HG02943 (cell line): ENCODE measurements at regions not wholly inside any gene's neighbourhood (a gene's known extent, or its start where the extent isn't known, plus 50 kb on each side); places are given as distances from the start of the nearest gene placed in this dataset.

ENCODE experiments used
- ATAC-seq: cut with Tn5 transposase; IDR thresholded peaks from one replicate; pipeline ENCODE4 v1.9.1; 2021; ENCODE audit warnings: mild to moderate bottlenecking, low read depth, moderate library complexity; ENCODE audit not compliant: unreplicated experiment

DNA sequence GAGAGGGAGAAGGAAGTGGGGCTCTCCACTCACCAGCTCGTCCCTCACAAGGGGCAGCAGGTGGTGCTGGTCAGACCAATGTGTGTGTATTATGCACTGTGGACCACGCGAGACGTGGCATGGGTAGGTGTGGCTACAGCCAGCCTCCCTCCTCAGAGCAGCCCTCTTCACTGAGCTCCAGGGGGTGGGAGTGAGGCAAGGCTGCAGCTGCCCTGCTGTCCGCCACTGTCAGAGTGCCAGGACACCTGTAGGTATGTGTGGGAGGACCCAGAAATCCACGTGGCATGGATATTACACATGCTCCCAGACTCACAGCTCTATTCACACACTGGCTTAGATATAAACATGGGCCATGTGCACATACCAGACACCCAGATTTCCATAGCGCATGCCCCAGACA, 90.3 kb downstream of the VEGFA start:
- no peak for ATAC-seq

DNA sequence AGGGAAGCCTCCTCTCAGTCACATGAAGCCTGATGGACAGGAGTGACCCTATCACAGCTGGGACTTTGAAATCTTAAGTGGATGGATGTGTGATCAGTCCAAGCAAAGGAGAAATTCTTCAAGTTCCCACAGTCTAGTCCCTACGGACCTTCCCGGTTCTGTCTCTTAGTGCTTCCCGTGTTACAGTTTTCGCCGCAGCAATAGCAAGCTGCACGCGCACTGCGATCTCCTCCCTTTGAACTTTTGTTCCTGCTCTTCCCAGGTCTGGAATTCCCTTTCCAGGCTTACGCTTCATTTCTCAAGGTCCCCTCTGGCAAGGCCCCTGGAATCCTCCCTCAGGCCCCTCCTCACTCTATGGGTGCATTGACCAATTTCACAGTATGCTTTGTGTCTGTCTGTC, 89.2 kb downstream of the VEGFA start:
- ATAC-seq = no peak

DNA sequence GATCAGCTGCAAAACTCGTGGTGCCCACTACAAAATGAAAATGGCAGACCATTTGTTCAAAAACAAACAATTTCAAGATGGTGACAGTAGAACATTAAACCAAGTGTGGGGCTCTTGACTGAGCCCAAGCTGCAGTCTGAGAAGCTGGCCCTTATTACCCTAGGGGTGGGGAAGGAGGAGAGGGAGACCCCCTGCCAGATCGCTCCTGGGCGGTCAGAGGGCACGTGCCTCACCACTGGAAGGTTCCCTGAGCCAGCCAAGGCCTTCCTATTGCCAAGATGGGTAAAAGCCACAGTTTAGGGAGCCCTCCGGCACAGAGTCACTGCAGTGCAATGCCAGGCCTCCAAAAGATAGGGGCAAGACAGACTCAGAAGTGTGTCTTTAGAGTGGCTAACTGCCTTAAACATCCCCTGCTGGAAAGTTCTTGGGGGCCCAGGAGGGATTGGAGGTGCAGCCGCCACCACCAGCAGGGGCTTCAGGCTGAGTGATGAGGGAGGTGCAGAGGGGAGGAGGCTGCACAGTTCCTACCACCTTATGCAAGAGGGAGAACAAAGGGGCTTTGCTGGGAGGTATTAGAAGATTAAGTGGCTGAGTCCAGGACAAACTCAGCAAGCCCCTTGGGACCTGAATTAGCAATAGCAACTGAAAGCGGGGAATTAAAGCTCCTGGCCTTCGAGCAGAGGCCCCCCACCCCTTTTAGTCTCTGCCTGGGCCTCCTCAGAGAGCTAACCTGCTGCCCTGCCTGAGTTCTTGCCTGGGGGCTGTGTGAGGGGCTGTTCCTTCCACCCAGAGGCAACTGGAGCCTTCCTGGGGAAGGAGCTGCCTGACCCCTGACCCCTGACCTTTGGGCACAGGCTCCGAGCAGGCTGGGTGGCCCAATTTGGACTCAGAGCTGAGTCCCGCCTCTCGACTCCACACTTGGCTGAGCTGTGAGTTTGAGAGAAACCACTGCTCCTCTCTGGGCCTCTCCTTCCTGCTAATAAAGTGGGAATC, 88.4 kb downstream of the VEGFA start:
- ATAC-seq = no peak

DNA sequence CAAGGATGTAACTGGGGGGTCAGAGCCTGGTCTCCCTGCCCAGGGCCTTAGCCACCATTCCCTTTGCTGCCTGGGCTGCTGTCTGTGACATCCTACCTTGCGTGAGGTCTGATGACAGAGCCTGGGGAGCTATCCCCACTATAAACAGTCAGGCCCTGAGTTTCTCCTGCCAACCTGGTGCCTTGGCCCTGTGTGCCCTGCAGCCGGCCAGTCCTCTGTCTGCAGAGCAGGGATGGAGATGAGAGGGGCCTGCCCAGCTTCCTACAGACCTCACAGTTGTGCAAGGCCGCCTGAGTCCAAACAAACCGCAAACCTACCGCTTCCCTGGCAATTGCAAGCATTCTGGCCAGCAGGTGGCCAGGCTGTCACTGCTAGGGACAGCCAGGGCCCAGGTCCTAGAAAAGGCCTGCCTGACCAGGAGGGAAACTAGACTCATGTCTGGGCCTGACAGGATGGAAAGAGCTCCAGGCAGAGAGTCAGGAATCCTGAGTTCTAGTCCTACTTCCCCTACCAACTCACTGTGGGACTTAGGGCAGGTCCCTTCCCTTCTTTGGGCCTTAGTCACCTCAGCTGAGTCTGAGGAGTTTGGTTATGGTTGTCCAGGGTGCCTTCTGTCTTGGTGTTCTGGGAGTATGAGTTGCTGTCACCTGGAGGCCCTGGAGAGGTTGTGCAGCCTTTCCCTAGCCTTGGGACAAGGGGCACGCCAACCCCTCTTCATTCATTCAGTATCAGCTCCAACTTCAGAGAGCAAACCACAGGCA, 86.2 kb downstream of the VEGFA start:
- no peak for ATAC-seq

DNA sequence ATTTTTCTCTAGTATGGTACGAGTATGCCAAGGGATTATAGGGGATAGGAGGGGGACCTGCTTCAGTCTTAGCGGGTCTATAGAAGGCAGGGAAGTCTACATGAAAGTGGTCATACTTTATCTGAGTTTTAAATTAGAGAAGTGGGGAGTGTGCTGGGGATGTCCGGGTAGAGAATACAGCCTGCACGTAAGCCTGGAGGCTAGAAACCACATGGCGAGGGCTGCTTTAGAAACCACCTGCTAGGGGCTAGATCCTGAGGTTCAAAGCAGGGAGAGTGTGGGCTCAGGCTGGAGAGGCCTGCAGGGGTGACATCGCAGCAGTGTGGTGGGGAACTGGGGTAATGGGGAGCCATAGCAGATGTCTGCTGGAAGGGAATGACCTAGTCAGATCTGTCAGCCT, 85.2 kb downstream of the VEGFA start:
- ATAC-seq = no peak

DNA sequence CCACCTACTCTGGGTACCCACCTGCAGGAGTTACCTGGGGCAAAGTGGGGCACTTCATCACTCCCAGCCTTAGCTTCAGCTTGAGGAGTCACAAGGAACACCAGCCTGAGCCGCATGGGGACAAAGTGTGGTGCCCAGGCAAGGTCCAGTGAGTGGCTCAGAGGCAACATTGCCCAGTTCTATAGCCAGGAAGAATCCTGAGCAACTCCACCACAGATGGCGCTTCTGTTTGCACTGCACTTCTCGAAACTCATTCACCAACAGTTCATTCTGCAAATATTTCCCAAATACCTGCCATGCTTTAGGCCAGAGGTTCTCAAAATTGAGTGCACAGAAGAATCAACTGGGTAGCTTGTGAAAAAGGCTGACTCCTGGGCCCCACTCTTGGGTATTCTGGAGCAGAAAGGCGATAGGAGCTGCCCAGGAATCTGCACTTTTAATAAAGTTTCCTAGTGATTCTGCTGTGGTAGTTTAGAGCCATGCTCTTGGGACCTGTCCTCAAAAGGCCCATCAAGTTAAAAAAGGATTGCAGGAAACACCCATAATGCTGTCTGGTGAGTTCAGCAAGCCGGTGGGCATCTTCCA, 83.1 kb downstream of the VEGFA start:
- no peak for ATAC-seq

DNA sequence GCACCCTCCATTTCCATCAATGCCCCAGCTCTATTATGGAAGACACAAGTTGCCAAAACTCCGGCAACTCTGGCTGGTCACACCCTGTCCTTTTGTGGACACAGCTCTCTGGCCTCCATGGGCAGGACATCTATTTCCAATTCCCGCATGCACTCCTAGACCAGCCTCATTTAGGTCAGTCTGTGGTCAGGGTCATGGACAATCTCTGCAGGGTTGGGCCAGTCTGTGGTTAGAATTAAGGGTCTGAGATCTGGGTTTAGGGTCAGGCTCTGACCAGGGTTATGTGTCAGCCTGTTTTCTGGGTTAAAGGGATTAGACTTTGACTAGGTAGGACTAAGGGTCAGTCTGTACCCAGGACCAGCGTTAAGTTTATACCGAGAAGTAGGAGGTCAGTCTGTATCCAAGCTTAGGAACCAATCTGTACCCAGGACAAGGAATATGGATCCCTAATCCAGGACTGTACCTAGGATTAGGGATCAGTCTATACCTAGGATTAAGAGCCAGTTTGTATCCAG, 82.4 kb downstream of the VEGFA start:
- no peak for ATAC-seq

DNA sequence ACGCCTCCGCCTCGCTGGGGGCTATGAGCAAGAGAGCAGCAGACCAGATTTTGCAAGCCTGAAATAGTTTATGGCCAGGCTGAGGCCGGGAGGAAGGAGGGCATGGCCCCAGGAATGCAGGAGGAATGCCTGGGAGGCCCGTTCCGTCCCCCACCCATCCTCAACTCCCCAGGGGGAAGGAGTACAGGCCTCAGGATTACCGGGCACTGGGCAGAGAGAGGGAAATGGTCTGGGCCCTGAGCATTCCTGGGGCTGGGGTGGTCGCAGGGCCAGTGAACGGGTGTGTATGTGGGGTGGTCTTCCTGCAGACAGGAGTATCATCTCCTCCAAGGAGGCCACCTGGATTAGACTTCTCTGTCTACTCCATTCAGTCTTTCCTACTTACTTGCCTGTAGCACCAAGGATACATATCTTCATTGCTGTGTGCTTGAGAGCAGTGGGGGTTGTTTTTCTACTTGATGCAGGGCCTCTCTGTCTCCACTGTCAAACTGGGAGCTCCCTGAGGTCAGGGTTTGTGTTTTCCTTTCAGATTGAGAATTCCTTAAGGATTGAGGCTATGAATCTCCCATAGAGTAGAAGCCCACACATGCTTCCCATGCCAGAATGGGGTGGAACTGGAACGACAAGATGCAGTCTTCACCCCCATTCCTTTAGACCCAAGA, 81.3 kb downstream of the VEGFA start:
- ATAC-seq = no peak

DNA sequence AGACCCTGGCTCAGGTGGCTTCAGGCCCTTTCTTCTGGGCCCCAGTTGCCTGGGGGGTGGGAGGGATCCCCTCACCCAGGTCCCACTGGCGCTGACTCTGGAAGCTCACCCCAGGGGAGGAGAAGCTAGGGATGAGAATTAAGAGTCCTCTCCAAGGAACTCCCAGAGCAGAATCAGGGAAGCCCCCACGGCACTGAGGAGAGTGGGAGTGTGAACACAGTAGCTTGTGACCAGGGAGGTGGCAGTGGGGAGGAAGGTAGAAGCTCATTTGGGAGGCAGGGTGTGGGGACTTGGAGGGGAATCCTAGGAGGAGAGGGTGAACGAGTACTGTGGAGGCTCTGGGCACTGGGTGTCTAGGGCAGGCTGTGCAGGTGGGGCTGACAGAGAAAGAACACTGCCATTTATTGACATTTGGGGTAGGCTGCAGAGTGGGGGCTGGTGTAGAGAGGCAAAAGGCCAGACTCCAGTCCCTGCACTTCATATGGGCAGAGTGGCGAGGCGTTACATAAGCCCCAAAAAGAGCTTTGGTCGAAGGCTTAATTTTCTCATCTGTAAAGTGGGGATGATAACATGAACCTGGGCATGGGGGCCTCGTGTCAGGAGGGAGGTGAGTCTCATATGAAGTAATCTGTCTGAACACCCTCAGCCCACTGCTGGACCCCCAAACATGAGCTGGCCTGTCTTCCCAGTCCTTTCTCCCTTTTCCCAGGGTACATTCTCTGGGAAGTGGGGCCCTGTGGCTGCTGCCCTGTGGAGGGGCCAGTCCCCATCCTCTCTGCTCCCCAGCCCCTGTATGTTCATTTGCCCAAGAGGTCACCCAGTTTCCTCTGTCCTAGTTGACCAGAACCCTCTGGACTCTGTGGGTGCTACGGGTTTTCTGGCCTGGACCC, 80.5 kb downstream of the VEGFA start:
- no peak for ATAC-seq

DNA sequence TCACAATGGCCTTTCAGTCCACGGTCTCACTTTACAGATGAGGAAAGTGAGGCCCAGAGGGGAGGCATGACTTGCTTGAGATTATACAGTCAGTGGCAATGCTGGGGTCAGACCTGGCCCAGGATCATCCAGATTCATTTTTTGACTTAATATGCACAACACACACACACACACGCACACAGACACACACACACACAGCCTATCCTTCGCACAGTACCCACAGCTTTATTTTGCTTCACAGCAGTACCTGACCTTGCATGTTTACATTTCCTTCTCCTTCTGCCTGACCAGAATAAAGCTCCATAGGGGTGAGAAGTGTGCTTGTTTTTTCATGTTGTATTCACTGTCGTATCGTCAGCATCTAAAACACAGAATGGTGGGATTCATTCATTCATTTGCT, 79.8 kb downstream of the VEGFA start:
- ATAC-seq = no peak

DNA sequence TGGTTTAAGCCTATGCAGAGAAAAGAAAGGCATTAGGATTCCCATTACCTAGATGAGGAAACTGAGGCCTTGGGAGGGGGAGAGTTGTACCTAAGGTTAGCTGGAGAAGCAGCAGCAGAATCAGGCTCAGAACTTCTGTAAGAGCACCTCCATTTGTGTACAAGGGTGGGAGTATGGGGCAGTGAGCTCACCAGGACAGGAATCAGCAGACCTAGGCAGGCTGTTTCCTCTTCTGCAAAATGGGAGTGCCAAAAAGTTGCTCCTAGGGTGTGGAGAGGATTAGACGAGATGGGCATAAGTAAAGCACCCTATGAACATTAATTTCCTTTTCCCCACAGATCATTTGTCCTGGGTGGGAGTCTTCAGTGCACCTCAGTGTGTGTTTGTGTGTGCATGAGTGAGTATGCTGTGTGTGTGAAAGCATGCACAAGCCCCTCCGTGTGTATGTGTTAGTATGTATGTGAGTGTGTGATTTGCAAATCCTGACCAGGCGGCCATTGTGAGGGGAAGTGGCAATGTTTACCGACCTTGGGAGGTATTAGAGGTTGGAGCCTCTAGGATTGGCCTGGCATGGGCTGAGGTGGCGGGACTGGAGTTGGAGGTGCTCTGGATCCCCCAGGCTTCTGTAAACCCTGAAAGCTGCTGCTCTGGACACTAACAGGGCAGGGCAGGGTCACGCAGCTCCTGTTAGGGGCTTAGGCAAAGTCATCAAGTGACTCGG, 78.8 kb downstream of the VEGFA start:
- ATAC-seq = no peak

DNA sequence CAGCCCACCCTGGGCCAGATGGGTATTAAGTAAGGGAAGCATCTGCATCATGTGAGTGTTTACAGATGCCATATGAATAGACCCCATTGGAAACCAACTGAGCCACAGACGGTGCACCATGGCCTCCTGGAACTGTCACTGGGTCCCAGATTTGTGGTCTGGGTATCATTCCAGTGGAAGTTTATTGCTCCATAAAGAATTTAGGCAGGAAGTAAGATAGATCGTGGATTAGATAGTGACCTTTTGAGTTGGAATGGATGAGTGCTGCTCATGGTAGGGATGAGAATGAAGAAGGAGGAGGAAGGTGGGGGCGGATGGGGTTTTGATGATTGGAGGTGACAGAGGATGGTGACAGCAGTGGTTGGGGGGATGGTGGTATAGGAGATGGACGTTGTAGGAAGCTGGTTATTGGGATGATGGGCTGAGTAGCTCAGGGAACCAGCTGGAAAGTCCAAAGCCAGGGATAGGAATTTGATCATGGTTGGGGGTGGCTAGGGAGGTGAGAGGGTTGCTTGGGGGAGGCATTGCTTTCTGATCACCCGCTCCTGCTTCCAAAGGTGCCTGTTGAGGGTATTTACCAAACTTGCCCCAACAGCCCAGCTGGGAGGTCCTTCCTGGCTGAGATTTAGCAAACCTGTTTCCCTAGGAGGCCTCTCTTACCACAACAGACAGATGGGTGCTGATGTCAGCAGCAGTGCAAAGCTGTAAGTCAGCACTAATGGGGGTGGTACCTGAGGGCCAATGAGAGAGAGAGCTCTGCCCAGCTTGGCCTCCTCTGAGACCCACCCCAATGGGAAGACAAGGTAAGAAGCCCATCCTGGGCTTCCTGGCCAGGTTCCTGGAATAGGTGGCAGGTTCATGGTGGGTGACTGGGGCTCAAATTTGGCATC, 78.0 kb downstream of the VEGFA start:
- no peak for ATAC-seq

DNA sequence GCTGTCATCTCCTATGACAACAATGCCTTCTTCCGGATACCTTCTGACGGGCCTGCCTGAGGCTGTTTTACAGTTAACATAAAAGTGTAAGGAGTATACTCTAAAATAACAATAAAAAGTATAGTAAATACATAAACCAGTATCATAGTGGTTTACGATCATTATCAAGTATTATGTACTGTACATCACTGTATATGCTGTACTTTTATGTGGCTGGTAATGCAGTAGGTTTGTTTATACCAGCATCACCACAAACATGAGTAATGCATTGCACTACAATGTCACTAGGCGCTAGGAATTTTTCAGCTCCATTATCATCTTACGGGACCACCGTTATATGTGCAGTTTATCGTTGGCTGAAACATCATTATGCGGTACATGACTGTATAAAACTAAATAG, 76.5 kb downstream of the VEGFA start:
- ATAC-seq = no peak

DNA sequence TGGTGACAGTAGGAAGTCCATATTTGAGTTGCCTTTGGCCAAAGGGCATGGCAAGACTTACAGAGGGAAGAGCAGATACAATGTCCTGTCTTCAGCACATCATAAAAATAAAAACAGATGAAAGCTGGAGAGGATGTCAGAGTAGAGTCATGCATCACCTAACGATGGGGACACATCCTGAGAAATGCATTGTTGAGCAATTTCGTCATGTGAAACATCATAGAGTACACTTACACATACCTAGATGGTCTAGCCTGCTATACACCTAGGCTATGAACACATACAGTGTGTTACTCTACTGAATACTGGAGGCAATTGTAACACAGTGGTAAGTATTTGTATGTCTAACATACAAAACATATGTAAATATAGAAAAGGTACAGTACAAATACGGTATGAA, 75.6 kb downstream of the VEGFA start:
- no peak for ATAC-seq

DNA sequence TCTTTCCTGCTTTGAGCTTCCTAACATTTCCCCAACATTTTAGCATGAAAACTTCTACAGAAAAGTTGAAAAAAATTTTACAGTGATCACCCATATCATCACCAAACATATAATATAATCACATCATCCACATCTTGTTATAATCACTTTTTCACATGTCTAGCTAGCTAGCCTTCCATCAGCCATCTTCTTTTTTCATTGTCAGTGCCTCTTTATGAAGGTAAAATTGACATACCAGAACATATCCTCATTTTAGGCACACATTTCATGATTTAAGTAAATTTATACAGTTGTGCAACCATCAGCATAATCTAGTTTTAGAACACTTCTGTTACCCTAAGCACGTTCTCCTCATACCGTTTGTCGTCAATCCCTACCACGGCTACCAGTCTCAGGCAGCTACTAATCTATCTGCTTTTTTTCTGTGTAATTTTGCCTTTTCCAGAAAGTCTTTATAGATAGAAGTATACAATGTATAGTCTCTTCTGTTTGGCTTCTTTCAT, 73.7 kb downstream of the VEGFA start:
- no peak for ATAC-seq

DNA sequence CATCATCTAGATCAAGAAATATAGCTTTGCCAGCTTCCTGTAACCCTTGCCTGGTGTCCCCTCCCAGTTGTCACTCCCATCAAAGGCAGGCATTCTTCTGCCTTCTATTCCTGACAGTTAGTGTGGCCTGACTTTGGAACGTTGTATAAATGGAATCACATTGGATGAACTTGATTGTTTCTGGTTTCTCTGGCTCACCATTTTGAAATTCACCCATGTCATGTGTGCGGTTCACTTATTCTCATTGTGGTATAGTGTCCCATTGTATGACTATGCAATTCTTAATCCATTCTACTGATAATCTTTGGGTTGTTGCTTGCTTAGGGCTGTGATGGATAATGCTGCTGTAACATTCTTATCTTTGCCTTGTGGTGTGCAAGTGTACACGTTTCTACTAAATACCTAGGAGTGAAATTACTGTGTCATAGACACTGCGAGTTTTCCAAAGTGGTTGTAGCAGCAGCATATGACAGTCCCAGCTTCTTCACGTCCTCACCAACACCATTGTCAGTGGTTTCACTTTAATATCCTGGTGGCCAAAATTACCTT, 73.2 kb downstream of the VEGFA start:
- no peak for ATAC-seq

DNA sequence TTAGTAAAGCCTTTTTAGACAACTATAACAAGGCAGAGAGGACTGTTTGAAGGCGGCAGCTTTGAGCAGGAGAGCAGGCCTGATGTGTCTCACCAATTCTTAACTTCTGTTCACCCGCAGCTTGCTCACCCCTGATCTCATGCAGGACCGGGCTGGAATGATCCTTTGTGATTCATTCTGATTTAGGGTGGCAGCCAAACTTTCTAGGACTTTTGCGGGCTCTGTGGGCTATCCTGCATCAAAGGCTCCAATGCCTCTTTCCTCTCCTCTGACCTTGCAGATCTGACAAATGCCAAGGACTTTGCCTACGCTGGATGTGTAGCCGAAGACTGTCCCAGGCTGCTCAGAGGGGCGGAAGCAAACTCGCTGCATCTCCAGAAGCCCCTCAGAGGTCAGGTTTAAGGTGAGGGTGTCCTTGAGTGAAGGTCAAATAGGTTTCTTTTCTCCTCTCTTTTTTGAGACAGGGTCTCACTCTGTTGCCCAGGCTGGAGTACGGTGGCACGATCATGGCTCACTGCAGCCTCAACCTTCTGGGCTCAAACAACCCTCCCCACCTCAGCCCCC, 72.3 kb downstream of the VEGFA start:
- ATAC-seq = no peak
